Gastroesophageal sphincter (tissue), 4 donors: ENCODE measurements at regions not wholly inside any gene's neighbourhood (a gene's known extent, or its start where the extent isn't known, plus 50 kb on each side); places are given as distances from the start of the nearest gene placed in this dataset.

ENCODE experiments used
- ATAC-seq: fragments of 150-250 bp; one replicate; pipeline ENCODE4 v1.9.1; 2016; ENCODE audit warnings: mild to moderate bottlenecking, moderate library complexity
- H3K27ac ChIP-seq, 4 donors: fragments of 200-600 bp; sonication (generic) in 3 of 4; 1 replicate in 3 of 4; 2 replicates in 1 of 4; pipeline ENCODE4 v1.5.1; 2016 to 2019
- H3K27me3 ChIP-seq: fragments of 200-600 bp; sonication (generic); one replicate; pipeline ENCODE4 v1.5.1; 2019
- H3K36me3 ChIP-seq, 2 donors: fragments of 200-600 bp; sonication (generic); one replicate each; pipeline ENCODE4 v1.5.1; 2019; ENCODE audit warnings: control low read depth in 1 of 2
- H3K4me1 ChIP-seq, 3 donors: fragments of 200-600 bp; sonication (generic); 1 replicate in 2 of 3; 2 replicates in 1 of 3; pipeline ENCODE4 v1.5.1; 2016 to 2019; ENCODE audit warnings: control low read depth in 2 of 3
- H3K4me3 ChIP-seq, 2 donors: fragments of 200-600 bp; sonication (generic); one replicate each; pipeline ENCODE4 v1.5.1; 2019; ENCODE audit warnings: mild to moderate bottlenecking in 1 of 2, moderate library complexity in 1 of 2
- H3K9me3 ChIP-seq, 3 donors: fragments of 200-600 bp; sonication (generic); one replicate each; pipeline ENCODE4 v1.5.1; 2017 to 2019; ENCODE audit warnings: control low read depth in 2 of 3
- CTCF ChIP-seq, 4 experiments: fragments of 200-600 bp in 2 of 4; fragments of 450-650 bp in 2 of 4; sonication (generic) in 1 of 4; IDR thresholded peaks; one replicate each; pipeline ENCODE4 v1.5.1; 2017 to 2019; ENCODE audit warnings: antibody characterized with exemption in 4 of 4, mild to moderate bottlenecking in 2 of 4, moderate library complexity in 2 of 4
- EP300 ChIP-seq: sonication (generic); formaldehyde crosslinking; IDR thresholded peaks from one replicate; pipeline ENCODE4 v1.6.1; 2017; ENCODE audit warnings: antibody characterized with exemption, mild to moderate bottlenecking
- POLR2A ChIP-seq, 2 donors: fragments of 450-650 bp; IDR thresholded peaks; one replicate each; pipeline ENCODE4 v1.6.1; 2017; ENCODE audit warnings: antibody characterized with exemption in 2 of 2, mild to moderate bottlenecking in 2 of 2, moderate library complexity in 1 of 2
- POLR2AphosphoS5 ChIP-seq: sonication (generic); formaldehyde crosslinking; IDR thresholded peaks from one replicate; pipeline ENCODE4 v1.6.1; 2017; ENCODE audit warnings: antibody characterized with exemption
- WGBS, 2 donors: methylation state at CpG; one replicate each; pipeline ENCODE4 v1.1.5; 2018; ENCODE audit warnings: low coverage in 1 of 2; 5-methylcytosine and 5-hydroxymethylcytosine counted together

- Histone ChIP-seq H3K27ac (no peak overlapping the region), H3K27me3 (no peaks in the 10 kb centered on the region), H3K4me1 (no peaks in the 10 kb centered on the region), H3K4me3 (no peak overlapping the region), H3K36me3 (no peaks in the 10 kb centered on the region), H3K9me3 (no peaks in the 10 kb centered on the region)
- no peak for TF ChIP-seq POLR2A (IDR thresholded peaks at IDR 0.05)
- no peak for TF ChIP-seq POLR2AphosphoS5
- TF ChIP-seq EP300: no peak
- no peak for TF ChIP-seq CTCF (IDR thresholded peaks at IDR 0.05)
- ATAC-seq: no peak
- WGBS, 2 donors: 53 to 57% methylated on average over 2 of the region's 2 CpGs
Observed at GRCh38 chr4:164614329-164614728, 139.6 kb upstream of the SMIM31 start.

DNA sequence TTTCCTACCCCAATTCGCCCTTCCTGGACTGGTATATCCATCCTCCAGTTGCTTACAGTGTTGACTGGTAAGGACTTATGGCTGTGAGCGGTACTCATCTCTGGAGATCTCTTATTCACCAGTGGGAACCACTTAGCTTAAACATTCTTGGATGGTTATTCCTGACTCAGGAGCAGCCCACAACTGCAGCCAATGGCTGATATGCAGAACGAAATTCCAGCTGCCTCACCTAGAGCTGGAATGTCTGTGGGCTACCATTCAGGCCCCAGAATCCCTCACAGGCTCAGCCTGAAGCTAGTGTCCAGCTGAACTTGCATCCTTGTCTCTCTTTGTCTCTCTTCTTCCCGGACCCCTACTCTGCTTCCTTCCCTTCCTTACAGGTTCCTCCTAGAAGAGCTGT is 138.9 kb upstream of the SMIM31 start:
- no peak for TF ChIP-seq POLR2AphosphoS5
- no peak for TF ChIP-seq CTCF (IDR thresholded peaks at IDR 0.05)
- TF ChIP-seq POLR2A (IDR thresholded peaks at IDR 0.05): no peak
- no peak for TF ChIP-seq EP300
- Histone ChIP-seq H3K36me3 (no peaks in the 10 kb centered on the region), H3K27ac (no peak overlapping the region), H3K4me3 (no peak overlapping the region), H3K9me3 (no peaks in the 10 kb centered on the region), H3K27me3 (no peaks in the 10 kb centered on the region), H3K4me1 (no peaks in the 10 kb centered on the region)
- ATAC-seq: no peak
- 86 to 89% methylated on average over 3 to 4 of the region's 4 CpGs for WGBS, 2 donors

- Histone ChIP-seq H3K27ac (no peak overlapping the region), H3K36me3 (no peaks in the 10 kb centered on the region), H3K27me3 (no peaks in the 10 kb centered on the region), H3K4me3 (no peak overlapping the region), H3K4me1 (no peaks in the 10 kb centered on the region), H3K9me3 (no peaks in the 10 kb centered on the region)
- ATAC-seq: no peak
- TF ChIP-seq EP300 (no peak), POLR2AphosphoS5 (no peak), CTCF (IDR thresholded peaks at IDR 0.05) (no peak), POLR2A (IDR thresholded peaks at IDR 0.05) (no peak)
Observed at GRCh38 chr4:164615964-164616363, 138.0 kb upstream of the SMIM31 start.

- Histone ChIP-seq H3K9me3 (no peaks in the 10 kb centered on the region), H3K4me1 (no peaks in the 10 kb centered on the region), H3K36me3 (no peaks in the 10 kb centered on the region), H3K27me3 (no peaks in the 10 kb centered on the region), H3K4me3 (no peak overlapping the region), H3K27ac (no peak overlapping the region)
- no peak for ATAC-seq
- WGBS, 2 donors: 100% methylated on average over 1 of the region's 1 CpG; no CpG with 5 or more reads in 1 of the 2 donors
- no peak for TF ChIP-seq EP300
- no peak for TF ChIP-seq CTCF (IDR thresholded peaks at IDR 0.05)
Observed at GRCh38 chr4:164616961-164617360, 137.0 kb upstream of the SMIM31 start.

DNA sequence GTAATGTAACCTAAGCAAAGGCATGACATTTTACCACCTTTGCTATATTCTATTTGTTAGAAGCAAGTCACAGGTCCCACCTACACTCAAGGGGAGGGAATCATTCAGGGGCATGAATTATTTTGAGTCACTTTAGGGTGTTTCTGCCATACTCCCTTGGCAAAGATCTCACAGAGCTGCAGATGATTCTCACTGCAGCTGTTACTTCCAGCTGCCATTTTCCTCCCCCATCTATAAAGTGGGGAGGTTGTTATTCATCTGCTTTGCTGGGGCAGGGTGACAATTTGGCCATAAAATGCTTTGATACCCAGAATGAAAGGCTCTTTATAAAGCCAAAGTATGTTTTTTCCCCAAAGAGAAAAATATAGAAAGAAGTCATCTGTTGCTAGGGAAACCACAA is 136.5 kb upstream of the SMIM31 start:
- H3K4me3 ChIP-seq: no peak overlapping the region
- no peaks in the 10 kb centered on the region for H3K36me3 ChIP-seq
- no peak for ATAC-seq
- H3K27ac ChIP-seq: no peak overlapping the region
- no peaks in the 10 kb centered on the region for H3K27me3 ChIP-seq
- no peaks in the 10 kb centered on the region for H3K4me1 ChIP-seq
- TF ChIP-seq EP300: no peak
- no peak for TF ChIP-seq CTCF (IDR thresholded peaks at IDR 0.05)
- TF ChIP-seq POLR2AphosphoS5: no peak
- no peak for TF ChIP-seq POLR2A (IDR thresholded peaks at IDR 0.05)
- H3K9me3 ChIP-seq: no peaks in the 10 kb centered on the region
